H1 (cell line): ENCODE measurements at regions not wholly inside any gene's neighbourhood (a gene's known extent, or its start where the extent isn't known, plus 50 kb on each side); places are given as distances from the start of the nearest gene placed in this dataset.

Experiments used
- CTCF ChIA-PET: fragments of 300-600 bp; sonication (Branson Sonifier 250); formaldehyde crosslinking; loops from one replicate; lab custom pipeline; 2021; ENCODE audit not compliant: partially characterized antibody; lab: Charles Lee
- POLR2A ChIA-PET: fragments of 300-600 bp; sonication (Branson Sonifier 250); formaldehyde crosslinking; loops from one replicate; lab custom pipeline; 2021; ENCODE audit warnings: inconsistent platforms; ENCODE audit not compliant: partially characterized antibody; lab: Charles Lee
- DNase-seq, 2 experiments: peaks; one replicate each; pipeline versions ENCODE4 v3.0.0 to v3.0.0-alpha.2; 2010 to 2022; ENCODE audit warnings: low spot score in 2 of 2, low read depth in 1 of 2, mixed read lengths in 1 of 2
- FAIRE-seq: peaks from 2 replicates; lab custom pipeline; 2011; peaks lifted over from hg19 to GRCh38; lab: Jason Lieb, UNC
- H2AFZ ChIP-seq: 2 replicates; pipeline ENCODE4 v1.8.1; 2012; ENCODE audit warnings: low read length, inconsistent platforms
- H2AK5ac ChIP-seq: 2 replicates; pipeline ENCODE4 v1.6.1; 2013; ENCODE audit warnings: low read depth, low read length
- H2BK120ac ChIP-seq: replicated peaks from 2 replicates; pipeline ENCODE3; 2013; ENCODE audit warnings: low read depth, low read length, inconsistent platforms
- H2BK12ac ChIP-seq: 2 replicates; pipeline ENCODE4 v1.6.1; 2013; ENCODE audit warnings: low read depth, low read length
- H2BK15ac ChIP-seq: 2 replicates; pipeline ENCODE4 v1.6.1; 2013; ENCODE audit warnings: low read length
- H2BK20ac ChIP-seq: 2 replicates; pipeline ENCODE4 v1.6.1; 2013; ENCODE audit warnings: low read length
- H2BK5ac ChIP-seq: 2 replicates; pipeline ENCODE4 v1.6.1; 2013; ENCODE audit warnings: low read depth, low read length
- H3K14ac ChIP-seq: 2 replicates; pipeline ENCODE4 v1.6.1; 2013; ENCODE audit warnings: inconsistent platforms; ENCODE audit not compliant: insufficient read length
- H3K18ac ChIP-seq: 2 replicates; pipeline ENCODE4 v1.6.1; 2013; ENCODE audit warnings: low read length; ENCODE audit errors: extremely low read depth
- H3K23ac ChIP-seq: 2 replicates; pipeline ENCODE4 v1.6.1; 2013; ENCODE audit warnings: inconsistent platforms; ENCODE audit not compliant: insufficient read length
- H3K23me2 ChIP-seq: 2 replicates; pipeline ENCODE4 v1.6.1; 2013; ENCODE audit warnings: low read depth, low read length
- H3K27ac ChIP-seq: 2 replicates; pipeline ENCODE4 v1.6.1; 2011; ENCODE audit warnings: low read depth, low read length, inconsistent platforms
- H3K27me3 ChIP-seq, 4 experiments: replicated peaks in 1 of 4; 1 replicate in 1 of 4; 2 replicates in 3 of 4; pipeline versions ENCODE4 v1.6.1 to v1.8.1; 2011 to 2013; ENCODE audit warnings: low read length in 3 of 4, mild to moderate bottlenecking in 3 of 4, inconsistent platforms in 2 of 4, mixed read lengths in 2 of 4, moderate library complexity in 1 of 4; ENCODE audit not compliant: control insufficient read depth in 3 of 4, insufficient read depth in 3 of 4; ENCODE audit errors: extremely low read depth in 1 of 4
- H3K36me3 ChIP-seq, 4 experiments: 2 replicates each; pipeline versions ENCODE4 v1.6.1 to v1.8.1; 2011 to 2013; ENCODE audit warnings: mild to moderate bottlenecking in 4 of 4, low read length in 3 of 4, moderate library complexity in 2 of 4, control low read depth in 1 of 4, inconsistent platforms in 1 of 4; ENCODE audit not compliant: insufficient read depth in 4 of 4, control insufficient read depth in 2 of 4
- H3K4ac ChIP-seq: replicated peaks from 2 replicates; pipeline ENCODE3; 2013; ENCODE audit warnings: low read length, low read depth, mixed read lengths, inconsistent platforms; ENCODE audit not compliant: insufficient read length
- H3K4me1 ChIP-seq, 4 experiments: replicated peaks in 1 of 4; 1 replicate in 1 of 4; 2 replicates in 3 of 4; pipeline versions ENCODE4 v1.6.1 to v1.8.1; 2011 to 2013; ENCODE audit warnings: low read length in 3 of 4, inconsistent platforms in 2 of 4, mixed read lengths in 1 of 4; ENCODE audit not compliant: insufficient read depth in 4 of 4, control insufficient read depth in 3 of 4
- H3K4me2 ChIP-seq, 2 experiments: 2 replicates each; pipeline versions ENCODE4 v1.6.1 to v1.8.1; 2011 to 2013; ENCODE audit warnings: low read depth in 2 of 2, low read length in 2 of 2, control low read depth in 1 of 2, inconsistent platforms in 1 of 2, mild to moderate bottlenecking in 1 of 2; ENCODE audit not compliant: insufficient read depth in 1 of 2
- H3K4me3 ChIP-seq, 4 experiments: fragments of 200-600, 300-600 bp in 1 of 4; sonication (generic), shearing (Covaris generic), sonication (Bioruptor Twin) in 1 of 4; 2 replicates each; pipeline versions ENCODE4 v1.5.1 to v1.8.1; 2011 to 2016; ENCODE audit warnings: low read length in 4 of 4, low read depth in 3 of 4, control low read depth in 2 of 4, inconsistent platforms in 2 of 4, mild to moderate bottlenecking in 2 of 4, mixed read lengths in 1 of 4, moderate library complexity in 1 of 4; ENCODE audit not compliant: insufficient read depth in 2 of 4; ENCODE audit errors: extremely low read depth in 1 of 4
- H3K56ac ChIP-seq: replicated peaks from 2 replicates; pipeline ENCODE3; 2013; ENCODE audit warnings: low read depth, mild to moderate bottlenecking, mixed read lengths, low read length, inconsistent platforms; ENCODE audit not compliant: insufficient read length
- H3K79me1 ChIP-seq: 2 replicates; pipeline ENCODE4 v1.6.1; 2013; ENCODE audit warnings: low read depth, low read length, control low read depth
- H3K79me2 ChIP-seq, 2 experiments: 2 replicates each; pipeline versions ENCODE4 v1.6.1 to v1.8.1; 2012 to 2013; ENCODE audit warnings: low read length in 2 of 2, mild to moderate bottlenecking in 2 of 2, inconsistent platforms in 1 of 2; ENCODE audit not compliant: insufficient read depth in 2 of 2, control insufficient read depth in 1 of 2
- H3K9ac ChIP-seq, 4 experiments: replicated peaks in 1 of 4; 1 replicate in 1 of 4; 2 replicates in 3 of 4; pipeline versions ENCODE4 v1.6.1 to v1.8.1; 2011 to 2013; ENCODE audit warnings: low read depth in 3 of 4, low read length in 3 of 4, control low read depth in 2 of 4, mild to moderate bottlenecking in 2 of 4, moderate library complexity in 2 of 4, inconsistent platforms in 1 of 4; ENCODE audit errors: extremely low read depth in 1 of 4
- H3K9me3 ChIP-seq, 2 experiments: 2 replicates each; pipeline versions ENCODE4 v1.6.1 to v1.8.1; 2012 to 2013; ENCODE audit warnings: mild to moderate bottlenecking in 2 of 2, moderate library complexity in 2 of 2, control low read depth in 1 of 2, inconsistent platforms in 1 of 2, low read depth in 1 of 2, low read length in 1 of 2, mixed read lengths in 1 of 2; ENCODE audit not compliant: insufficient read depth in 2 of 2
- H4K20me1 ChIP-seq, 2 experiments: replicated peaks in 1 of 2; 2 replicates each; pipeline versions ENCODE3 to v1.8.1; 2011 to 2013; ENCODE audit warnings: inconsistent platforms in 2 of 2, low read length in 2 of 2, mild to moderate bottlenecking in 1 of 2; ENCODE audit not compliant: insufficient read depth in 2 of 2, control insufficient read depth in 1 of 2
- H4K5ac ChIP-seq: 2 replicates; pipeline ENCODE4 v1.6.1; 2013; ENCODE audit warnings: low read length, low read depth, mixed read lengths, inconsistent platforms; ENCODE audit not compliant: insufficient read length
- H4K8ac ChIP-seq: 2 replicates; pipeline ENCODE4 v1.8.0; 2013; ENCODE audit warnings: mild to moderate bottlenecking, moderate library complexity, low read length, inconsistent platforms; ENCODE audit not compliant: insufficient read depth; ENCODE audit errors: extremely low read depth
- H4K91ac ChIP-seq: replicated peaks from 2 replicates; pipeline ENCODE3; 2013; ENCODE audit warnings: low read length, mixed read lengths, inconsistent platforms; ENCODE audit not compliant: insufficient read length
- NANOG ChIP-seq: IDR thresholded peaks from 2 replicates; pipeline ENCODE4 v1.6.1; 2011; ENCODE audit warnings: low read length, low read depth, mild to moderate bottlenecking, inconsistent platforms; ENCODE audit not compliant: insufficient read depth, poor library complexity, severe bottlenecking
- POLR2AphosphoS5 ChIP-seq: IDR thresholded peaks from 2 replicates; pipeline ENCODE4 v1.6.1; 2011; ENCODE audit warnings: low read depth, low read length
- POU5F1 ChIP-seq: IDR thresholded peaks from 2 replicates; pipeline ENCODE4 v1.6.1; 2011; ENCODE audit warnings: low read depth, mild to moderate bottlenecking, low read length, moderate library complexity
- RNF2 ChIP-seq: fragments of 200-900, 300-1000 bp; sonication (generic); IDR thresholded peaks from 2 replicates; pipeline ENCODE4 v1.7.1; 2016; ENCODE audit warnings: borderline replicate concordance, low read depth, mild to moderate bottlenecking, antibody characterized with exemption, low read length; ENCODE audit not compliant: poor library complexity, severe bottlenecking; ENCODE audit errors: missing control alignments
- WGBS, 2 experiments: shearing (Covaris generic) in 1 of 2; methylation state at CpG; one replicate each; pipeline versions ENCODE4 v1.1.6 to v1.1.7; 2013 to 2015; ENCODE audit warnings: low lambda C conversion rate in 2 of 2, mixed read lengths in 2 of 2, inconsistent platforms in 1 of 2, low coverage in 1 of 2, missing lambda C conversion rate in 1 of 2; ENCODE audit not compliant: insufficient replicate concordance in 2 of 2, insufficient coverage in 1 of 2, insufficient read length in 1 of 2; ENCODE audit errors: extremely low coverage in 1 of 2, missing lambda C conversion rate in 1 of 2; 5-methylcytosine and 5-hydroxymethylcytosine counted together

- Histone ChIP-seq H3K14ac (no peak overlapping the region), H2AK5ac (no peak overlapping the region), H2BK5ac (no peak overlapping the region), H3K23ac (no peak overlapping the region), H3K23me2 (no peaks in the 10 kb centered on the region), H3K9me3 (peaks cover 0 to 5% of the 10 kb centered on the region in 2 experiments; a peak in 1 of 4 replicates), H2BK12ac (no peak overlapping the region), H4K91ac (no peak overlapping the region), H3K4ac (no peak overlapping the region), H3K27ac (no peak overlapping the region), H3K4me2 (no peak overlapping the region), H2BK15ac (no peak overlapping the region), H3K79me1 (no peaks in the 10 kb centered on the region), H2AFZ (no peak overlapping the region), H3K36me3 (no peaks in the 10 kb centered on the region), H2BK20ac (no peak overlapping the region), H4K20me1 (no peaks in the 10 kb centered on the region), H3K9ac (no peak overlapping the region), H4K8ac (no peak overlapping the region), H2BK120ac (no peak overlapping the region), H3K56ac (no peak overlapping the region), H4K5ac (no peak overlapping the region), H3K18ac (no peak overlapping the region), H3K4me1 (no peaks in the 10 kb centered on the region), H3K79me2 (no peaks in the 10 kb centered on the region), H3K4me3 (no peak overlapping the region), H3K27me3 (no peaks in the 10 kb centered on the region)
- DNase-seq: no peak
- ChIA-PET POLR2A (no interaction called here), CTCF (no interaction called here)
- no peak for FAIRE-seq
- 92% methylated on average over 2 of the region's 2 CpGs; no CpG with 5 or more reads in 1 of the 2 experiments for WGBS, 2 experiments
- TF ChIP-seq NANOG: no peak
- no peak for TF ChIP-seq RNF2
- no peak for TF ChIP-seq POLR2AphosphoS5
- TF ChIP-seq POU5F1: no peak
Observed at GRCh38 chr12:33734871-33735270, 287.4 kb upstream of the ALG10 start.
